GM12878 (cell line): ENCODE measurements at regions not wholly inside any gene's neighbourhood (a gene's known extent, or its start where the extent isn't known, plus 50 kb on each side); places are given as distances from the start of the nearest gene placed in this dataset.

Experiments
- ATAC-seq: fragments of 200-7000 bp; cut with Tn5 transposase; 3 replicates; pipeline ENCODE4 v1.9.1; 2020; ENCODE audit warnings: mild to moderate bottlenecking, moderate library complexity
- BruUV-seq: library from RNA; stranded (reverse); fragments of 400-500 nt; replicated peaks from 2 replicates; lab custom pipeline; 2021; lab: Mats Ljungman, UMichigan
- CTCF ChIA-PET: fragments of 300-600 bp; sonication (Branson Sonifier 250); formaldehyde crosslinking; extraction: SDS; loops from one replicate; lab custom pipeline; 2021; ENCODE audit warnings: inconsistent platforms; lab: Yijun Ruan, JAX
- POLR2A ChIA-PET: fragments of 350-600 bp; formaldehyde crosslinking; extraction: SDS; loops from one replicate; lab custom pipeline; 2021; ENCODE audit warnings: inconsistent platforms; lab: Charles Lee
- RAD21 ChIA-PET: fragments of 300-600 bp; sonication (Branson Sonifier 250); formaldehyde crosslinking; loops from one replicate; lab custom pipeline; 2023; ENCODE audit warnings: antibody characterized with exemption; ENCODE audit not compliant: unreplicated experiment; lab: Charles Lee
- SMC1A ChIA-PET: fragments of 300-600 bp; sonication (Branson Sonifier 250); formaldehyde crosslinking; loops from one replicate; lab custom pipeline; 2023; ENCODE audit not compliant: unreplicated experiment, uncharacterized antibody; lab: Charles Lee
- DNase-seq: peaks from one replicate; pipeline ENCODE4 v3.0.0-alpha.2; 2011; ENCODE audit warnings: low read depth, low spot score
- FAIRE-seq: peaks from 3 replicates; lab custom pipeline; 2011; peaks lifted over from hg19 to GRCh38; lab: Jason Lieb, UNC
- H2AFZ ChIP-seq: 2 replicates; pipeline ENCODE4 v1.6.0; 2011; ENCODE audit warnings: low read depth, low read length, control low read depth; ENCODE audit not compliant: control insufficient read depth
- H3K27ac ChIP-seq: 2 replicates; pipeline ENCODE4 v1.5.1; 2011; ENCODE audit warnings: control low read depth; ENCODE audit not compliant: control insufficient read depth, insufficient read depth
- H3K27me3 ChIP-seq, 2 experiments: replicated peaks in 1 of 2; 2 replicates each; pipeline versions ENCODE4 v1.6.0 to v1.6.1; 2011; ENCODE audit warnings: low read length in 1 of 2; ENCODE audit not compliant: control insufficient read depth in 2 of 2, insufficient read depth in 2 of 2
- H3K36me3 ChIP-seq, 2 experiments: 2 replicates each; pipeline ENCODE4 v1.5.1; 2011; ENCODE audit warnings: low read length in 1 of 2; ENCODE audit not compliant: control insufficient read depth in 2 of 2, insufficient read depth in 2 of 2
- H3K4me1 ChIP-seq: 2 replicates; pipeline ENCODE4 v1.6.1; 2011; ENCODE audit warnings: mild to moderate bottlenecking, low read length, moderate library complexity, mixed read lengths; ENCODE audit not compliant: control insufficient read depth, insufficient read depth
- H3K4me2 ChIP-seq: 2 replicates; pipeline ENCODE4 v1.6.0; 2011; ENCODE audit warnings: control low read depth; ENCODE audit not compliant: control insufficient read depth, insufficient read depth
- H3K4me3 ChIP-seq: fragments of 200-600 bp; sonication (generic); 2 replicates; pipeline ENCODE4 v1.5.1; 2016
- H3K79me2 ChIP-seq: 2 replicates; pipeline ENCODE4 v1.6.0; 2011; ENCODE audit warnings: low read length; ENCODE audit not compliant: control insufficient read depth, insufficient read depth
- H3K9ac ChIP-seq: 2 replicates; pipeline ENCODE4 v1.8.0; 2011; ENCODE audit warnings: low read length, control low read depth, mixed read lengths; ENCODE audit not compliant: control insufficient read depth, insufficient read depth
- H3K9me3 ChIP-seq: replicated peaks from 3 replicates; pipeline ENCODE4 v1.5.1; 2011; ENCODE audit warnings: mild to moderate bottlenecking, low read length; ENCODE audit not compliant: control insufficient read depth, insufficient read depth
- H4K20me1 ChIP-seq: 2 replicates; pipeline ENCODE4 v1.6.0; 2011; ENCODE audit not compliant: control insufficient read depth, insufficient read depth
- FOS ChIP-seq: IDR thresholded peaks from 3 replicates; pipeline ENCODE4 v1.6.1; 2011; ENCODE audit warnings: borderline replicate concordance; ENCODE audit not compliant: insufficient read length; ENCODE audit errors: extremely low read depth
- GATAD2B ChIP-seq: fragments of 450-650 bp; conservative IDR thresholded peaks from 2 replicates; pipeline ENCODE4 v1.6.1; 2017; ENCODE audit warnings: low read depth, mild to moderate bottlenecking, moderate library complexity
- IKZF2 ChIP-seq, 2 experiments: fragments of 450-650 bp; IDR thresholded peaks; 2 replicates each; pipeline ENCODE4 v1.6.1; 2017; ENCODE audit warnings: mild to moderate bottlenecking in 2 of 2, moderate library complexity in 2 of 2
- POLR2AphosphoS5 ChIP-seq: IDR thresholded peaks from 2 replicates; pipeline ENCODE4 v1.6.1; 2011; ENCODE audit warnings: mild to moderate bottlenecking, low read length, inconsistent platforms
- SP1 ChIP-seq: IDR thresholded peaks from one replicate; pipeline ENCODE4 v1.6.1; 2011; ENCODE audit warnings: low read depth, low read length
- WGBS: methylation state at CpG from one replicate; pipeline ENCODE4 v1.1.6; 2016; ENCODE audit warnings: low lambda C conversion rate; ENCODE audit not compliant: insufficient replicate concordance, insufficient coverage; ENCODE audit errors: missing lambda C conversion rate; 5-methylcytosine and 5-hydroxymethylcytosine counted together
- in situ Hi-C: fragments of 300-500 bp; cut with MboI; formaldehyde crosslinking; loops from 9 replicates; pipeline ENCODE4 v1.14.3; 2018; ENCODE audit warnings: mixed read lengths
- intact Hi-C: fragments of 100-400 bp; cut with micrococcal nuclease; formaldehyde crosslinking; loops from one replicate; pipeline ENCODE4 v1.14.2; 2022; ENCODE audit not compliant: unreplicated experiment
- TF ChIP-seq, protein P1 (sequence below): fragments of 450-650 bp; formaldehyde crosslinking; IDR thresholded peaks from 2 replicates; pipeline ENCODE4 v1.4.0; 2020; ENCODE audit warnings: mild to moderate bottlenecking, moderate library complexity

DNA sequence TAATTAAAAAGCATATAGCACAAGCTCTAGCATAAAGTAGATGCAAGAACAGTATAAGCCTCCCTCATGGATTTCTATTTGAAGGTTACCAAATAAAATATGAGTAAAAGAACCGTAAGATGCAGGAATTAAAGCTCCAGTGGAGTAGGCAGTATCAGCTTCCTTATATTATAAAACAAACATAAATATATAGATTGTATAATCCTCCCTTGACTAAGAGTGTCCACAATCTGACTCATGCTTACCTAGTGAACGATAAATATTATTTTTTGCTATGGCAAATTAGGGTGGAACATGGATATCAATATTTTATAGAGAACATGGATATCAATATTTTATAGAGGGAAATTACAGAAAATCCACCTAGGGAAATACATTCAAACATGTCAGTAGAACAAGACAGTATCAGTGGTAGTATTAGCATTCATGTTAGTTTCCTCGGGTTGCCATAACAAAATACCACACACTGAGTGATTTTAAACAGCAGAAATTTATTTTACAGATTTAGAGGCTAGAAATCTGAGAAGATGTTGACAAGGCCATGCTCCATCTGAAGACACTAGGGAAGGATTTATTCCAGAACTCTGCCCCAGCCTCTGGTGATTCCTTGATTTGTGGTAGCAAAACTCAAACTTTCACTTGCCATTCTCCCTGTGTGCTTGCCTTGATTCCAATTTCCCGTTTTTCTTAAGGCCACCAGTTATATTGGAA is 1521.3 kb downstream of the SI start:
- no peak for TF ChIP-seq GATAD2B
- no peak for TF ChIP-seq POLR2AphosphoS5
- TF ChIP-seq FOS: no peak
- no peak for TF ChIP-seq IKZF2 (IDR thresholded peaks at IDR 0.05)
- TF ChIP-seq SP1: no peak
- TF ChIP-seq, protein P1, sequence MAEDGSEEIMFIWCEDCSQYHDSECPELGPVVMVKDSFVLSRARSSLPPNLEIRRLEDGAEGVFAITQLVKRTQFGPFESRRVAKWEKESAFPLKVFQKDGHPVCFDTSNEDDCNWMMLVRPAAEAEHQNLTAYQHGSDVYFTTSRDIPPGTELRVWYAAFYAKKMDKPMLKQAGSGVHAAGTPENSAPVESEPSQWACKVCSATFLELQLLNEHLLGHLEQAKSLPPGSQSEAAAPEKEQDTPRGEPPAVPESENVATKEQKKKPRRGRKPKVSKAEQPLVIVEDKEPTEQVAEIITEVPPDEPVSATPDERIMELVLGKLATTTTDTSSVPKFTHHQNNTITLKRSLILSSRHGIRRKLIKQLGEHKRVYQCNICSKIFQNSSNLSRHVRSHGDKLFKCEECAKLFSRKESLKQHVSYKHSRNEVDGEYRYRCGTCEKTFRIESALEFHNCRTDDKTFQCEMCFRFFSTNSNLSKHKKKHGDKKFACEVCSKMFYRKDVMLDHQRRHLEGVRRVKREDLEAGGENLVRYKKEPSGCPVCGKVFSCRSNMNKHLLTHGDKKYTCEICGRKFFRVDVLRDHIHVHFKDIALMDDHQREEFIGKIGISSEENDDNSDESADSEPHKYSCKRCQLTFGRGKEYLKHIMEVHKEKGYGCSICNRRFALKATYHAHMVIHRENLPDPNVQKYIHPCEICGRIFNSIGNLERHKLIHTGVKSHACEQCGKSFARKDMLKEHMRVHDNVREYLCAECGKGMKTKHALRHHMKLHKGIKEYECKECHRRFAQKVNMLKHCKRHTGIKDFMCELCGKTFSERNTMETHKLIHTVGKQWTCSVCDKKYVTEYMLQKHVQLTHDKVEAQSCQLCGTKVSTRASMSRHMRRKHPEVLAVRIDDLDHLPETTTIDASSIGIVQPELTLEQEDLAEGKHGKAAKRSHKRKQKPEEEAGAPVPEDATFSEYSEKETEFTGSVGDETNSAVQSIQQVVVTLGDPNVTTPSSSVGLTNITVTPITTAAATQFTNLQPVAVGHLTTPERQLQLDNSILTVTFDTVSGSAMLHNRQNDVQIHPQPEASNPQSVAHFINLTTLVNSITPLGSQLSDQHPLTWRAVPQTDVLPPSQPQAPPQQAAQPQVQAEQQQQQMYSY: no peak
- ChIA-PET CTCF (no interaction called here), POLR2A (no interaction called here), SMC1A (no interaction called here), RAD21 (no interaction called here)
- H2AFZ ChIP-seq: no peak overlapping the region
- H3K36me3 ChIP-seq: no peaks in the 10 kb centered on the region
- H3K4me2 ChIP-seq: no peak overlapping the region
- no peaks in the 10 kb centered on the region for H3K27me3 ChIP-seq
- no peak for FAIRE-seq
- no peak overlapping the region for H3K9ac ChIP-seq
- H3K27ac ChIP-seq: no peak overlapping the region
- no peaks in the 10 kb centered on the region for H3K9me3 ChIP-seq
- ATAC-seq: no peak
- no peak overlapping the region for H3K4me3 ChIP-seq
- BruUV-seq: no TSS peak
- no peaks in the 10 kb centered on the region for H3K79me2 ChIP-seq
- H4K20me1 ChIP-seq: no peaks in the 10 kb centered on the region
- intact Hi-C loops: no loop called here
- DNase-seq: no peak
- in situ Hi-C loops: no loop called here
- 10% methylated on average over 4 of the region's 4 CpGs for WGBS
- H3K4me1 ChIP-seq: no peaks in the 10 kb centered on the region
